Epithelial cell of proximal tubule (primary cell): ENCODE measurements at regions not wholly inside any gene's neighbourhood (a gene's known extent, or its start where the extent isn't known, plus 50 kb on each side); places are given as distances from the start of the nearest gene placed in this dataset.

ENCODE experiments used
- DNase-seq: peaks from one replicate; pipeline ENCODE4 v3.0.0-alpha.2; 2011; ENCODE audit warnings: low read depth
- H3K4me3 ChIP-seq: 2 replicates; pipeline ENCODE4 v1.5.1; 2011; ENCODE audit warnings: low read depth, mild to moderate bottlenecking, low read length
- TF ChIP-seq, protein P1 (sequence below): conservative IDR thresholded peaks from 2 replicates; pipeline ENCODE4 v1.5.1; 2012; ENCODE audit warnings: low read depth, mild to moderate bottlenecking, low read length

DNA sequence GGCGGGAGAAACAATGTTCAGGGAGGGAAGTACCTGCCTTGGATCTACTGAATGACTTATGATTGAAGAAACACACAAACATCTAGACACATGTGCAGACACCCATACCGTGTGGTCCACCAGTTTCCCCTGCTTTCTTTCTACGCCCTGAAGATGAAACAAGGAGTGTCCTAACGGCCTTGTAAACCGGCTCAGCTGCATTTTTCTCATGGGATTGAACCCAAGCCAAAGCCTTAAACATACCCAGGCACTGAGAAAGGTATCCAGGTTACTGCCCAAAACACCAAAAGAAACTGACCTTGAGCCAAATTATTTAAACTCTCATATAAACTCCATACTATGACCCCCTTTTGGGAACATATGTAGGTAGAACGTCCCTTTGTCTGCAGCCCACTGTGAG lies 630.0 kb upstream of the RGS18 start:
- DNase-seq = no peak
- TF ChIP-seq, protein P1, sequence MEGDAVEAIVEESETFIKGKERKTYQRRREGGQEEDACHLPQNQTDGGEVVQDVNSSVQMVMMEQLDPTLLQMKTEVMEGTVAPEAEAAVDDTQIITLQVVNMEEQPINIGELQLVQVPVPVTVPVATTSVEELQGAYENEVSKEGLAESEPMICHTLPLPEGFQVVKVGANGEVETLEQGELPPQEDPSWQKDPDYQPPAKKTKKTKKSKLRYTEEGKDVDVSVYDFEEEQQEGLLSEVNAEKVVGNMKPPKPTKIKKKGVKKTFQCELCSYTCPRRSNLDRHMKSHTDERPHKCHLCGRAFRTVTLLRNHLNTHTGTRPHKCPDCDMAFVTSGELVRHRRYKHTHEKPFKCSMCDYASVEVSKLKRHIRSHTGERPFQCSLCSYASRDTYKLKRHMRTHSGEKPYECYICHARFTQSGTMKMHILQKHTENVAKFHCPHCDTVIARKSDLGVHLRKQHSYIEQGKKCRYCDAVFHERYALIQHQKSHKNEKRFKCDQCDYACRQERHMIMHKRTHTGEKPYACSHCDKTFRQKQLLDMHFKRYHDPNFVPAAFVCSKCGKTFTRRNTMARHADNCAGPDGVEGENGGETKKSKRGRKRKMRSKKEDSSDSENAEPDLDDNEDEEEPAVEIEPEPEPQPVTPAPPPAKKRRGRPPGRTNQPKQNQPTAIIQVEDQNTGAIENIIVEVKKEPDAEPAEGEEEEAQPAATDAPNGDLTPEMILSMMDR = no peak

DNA sequence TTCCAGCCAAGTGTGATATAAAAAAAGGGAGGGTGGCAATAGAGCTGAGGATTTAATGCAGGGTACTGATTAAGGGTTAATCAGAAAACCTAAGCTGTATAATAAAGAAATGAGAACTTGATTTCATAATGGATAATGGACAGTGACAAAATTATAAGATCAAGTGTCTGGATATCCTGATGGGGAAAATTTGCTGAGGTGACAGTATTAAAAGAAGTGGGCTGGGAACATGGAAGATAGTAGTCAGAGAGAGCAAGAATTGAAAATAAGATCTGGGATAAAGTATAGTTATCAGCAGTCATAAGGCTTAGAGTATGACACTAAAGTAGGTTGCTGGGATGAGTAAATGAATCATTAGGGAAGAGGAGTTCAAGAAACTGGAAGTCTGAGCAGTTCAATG lies 627.3 kb upstream of the RGS18 start:
- TF ChIP-seq, protein P1 = no peak
- H3K4me3 ChIP-seq = no peak overlapping the region
- no peak for DNase-seq

More for the DNA sequence above, 630.0 kb upstream of the RGS18 start:
- H3K4me3 ChIP-seq = no peak overlapping the region

DNA sequence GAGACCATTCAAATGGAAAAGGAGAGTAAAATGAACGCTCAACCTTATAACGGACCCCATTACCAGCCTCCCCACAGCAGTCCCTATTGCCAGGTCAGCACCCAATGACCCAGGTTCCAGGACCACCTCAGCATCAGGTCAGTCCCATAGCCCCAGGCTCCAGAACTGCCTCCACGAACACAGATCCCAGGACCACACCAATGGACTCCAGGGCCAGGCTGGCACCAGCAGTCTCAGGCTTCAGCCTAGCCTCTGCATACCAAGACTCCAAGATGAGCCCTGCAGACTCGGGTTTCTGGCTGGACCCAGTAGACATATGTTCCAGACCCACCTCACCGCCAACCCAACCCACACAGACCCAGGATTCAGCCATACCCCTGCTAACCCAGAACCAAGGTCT lies 625.0 kb upstream of the RGS18 start:
- TF ChIP-seq, protein P1 = no peak
- no peak for DNase-seq

DNA sequence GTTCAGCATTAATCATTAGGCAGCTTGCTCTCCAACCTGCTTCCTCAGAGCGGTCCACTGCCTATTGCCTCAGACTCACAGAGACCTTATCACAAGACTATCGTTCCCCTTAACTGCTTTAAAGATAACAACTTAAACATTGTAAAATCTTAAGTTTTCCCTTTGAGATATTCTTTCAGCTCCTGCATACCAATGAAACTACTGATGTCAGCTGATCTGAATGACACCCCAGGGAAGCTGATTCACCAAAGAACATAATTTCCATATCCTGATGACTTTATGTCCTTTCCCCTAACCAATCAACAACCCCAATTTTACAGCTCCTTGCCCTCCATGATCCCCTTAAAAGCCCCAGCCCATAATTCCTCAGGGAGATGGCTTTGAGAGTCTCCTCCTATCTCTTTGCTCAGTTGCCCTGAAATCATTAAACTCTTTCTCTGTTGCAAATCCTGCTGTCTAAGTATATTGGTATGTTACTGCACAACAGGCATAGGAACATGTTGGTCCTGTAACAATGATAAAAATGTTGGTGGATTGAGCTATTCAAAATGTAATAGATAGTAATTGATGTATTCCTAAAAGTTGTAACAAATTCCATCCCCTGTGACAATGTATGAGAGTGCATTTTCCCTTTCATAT lies 621.4 kb upstream of the RGS18 start:
- no peak overlapping the region for H3K4me3 ChIP-seq
- DNase-seq = no peak
- TF ChIP-seq, protein P1 = no peak

More for the DNA sequence above, 625.0 kb upstream of the RGS18 start:
- H3K4me3 ChIP-seq = no peak overlapping the region

DNA sequence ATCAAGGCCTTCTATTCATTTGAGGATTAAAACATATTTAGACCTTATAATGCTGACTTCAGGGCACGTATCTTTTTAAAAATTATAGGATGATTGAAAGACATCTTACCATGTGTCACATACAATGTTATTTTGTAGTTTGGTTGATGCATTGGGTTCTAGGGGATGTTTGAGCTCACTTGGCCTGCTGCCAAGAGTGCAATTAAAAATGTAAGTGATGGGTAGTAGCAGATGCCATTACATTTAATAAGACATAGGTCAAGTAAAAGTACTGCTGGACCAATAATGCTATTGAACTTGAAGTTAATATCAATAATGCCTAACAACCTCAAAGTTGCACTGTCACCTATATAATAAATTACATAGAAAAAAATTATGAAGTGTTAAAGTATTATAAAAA lies 616.5 kb upstream of the RGS18 start:
- TF ChIP-seq, protein P1 = no peak
- DNase-seq = no peak

DNA sequence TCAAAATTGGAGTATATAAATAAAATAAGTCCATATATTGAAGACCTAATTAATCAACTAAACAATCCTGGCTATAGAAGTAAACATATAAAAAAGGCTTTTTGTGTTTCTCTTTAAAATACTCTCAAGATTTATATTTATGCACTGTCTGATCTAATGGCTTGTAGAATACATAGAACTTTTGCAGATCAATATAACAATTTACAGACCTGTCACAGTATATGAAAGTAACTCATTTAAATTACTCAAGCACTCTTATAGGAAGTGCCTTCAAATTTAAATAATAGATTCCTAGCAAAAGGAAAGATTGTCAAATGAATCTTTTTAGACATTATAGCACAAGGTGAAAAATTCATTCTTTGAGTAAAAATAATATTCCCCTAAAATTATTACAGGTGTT lies 615.8 kb upstream of the RGS18 start:
- DNase-seq = no peak
- TF ChIP-seq, protein P1 = no peak
- no peak overlapping the region for H3K4me3 ChIP-seq

More for the DNA sequence above, 616.5 kb upstream of the RGS18 start:
- no peak overlapping the region for H3K4me3 ChIP-seq

DNA sequence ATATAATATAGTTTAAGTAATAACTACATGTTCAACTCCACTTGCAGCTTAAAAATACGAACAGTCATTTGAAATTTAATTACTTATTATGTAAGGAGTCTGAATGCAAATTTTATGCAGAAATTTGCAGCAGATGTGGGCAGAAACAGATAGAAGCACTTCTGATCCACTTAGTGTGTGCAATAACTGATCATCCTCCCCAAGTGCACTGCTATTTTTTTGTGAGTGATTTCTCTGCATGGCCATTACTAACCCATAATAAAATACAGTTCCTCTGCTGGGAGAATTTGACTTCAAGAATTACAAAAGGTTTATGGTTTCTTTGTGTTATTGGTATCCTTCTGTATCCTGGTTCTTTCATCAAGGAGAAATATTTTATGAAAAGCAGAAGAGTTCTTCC lies 611.5 kb upstream of the RGS18 start:
- TF ChIP-seq, protein P1 = no peak
- no peak for DNase-seq
- no peak overlapping the region for H3K4me3 ChIP-seq
